ENCODE measurements at regions not wholly inside any gene's neighbourhood (a gene's known extent, or its start where the extent isn't known, plus 50 kb on each side); places are given as distances from the start of the nearest gene placed in this dataset.

GRCh38 chr3:146313031-146313745 lies 62.3 kb upstream of the PLSCR4 start:
- H3K36me3 ChIP-seq (ENCODE audit: control insufficient read depth in 2 of 2, insufficient read depth in 2 of 2, low read length in 2 of 2), result no peaks in the 10 kb centered on the region
- no peaks in the 10 kb centered on the region for H3K9me3 ChIP-seq (ENCODE audit: control insufficient read depth in 2 of 2, low read length in 2 of 2)
- no peak overlapping the region for H3K27ac ChIP-seq (ENCODE audit: low read length)
- H3K9ac ChIP-seq (ENCODE audit: low read length in 2 of 2), result no peak overlapping the region
- H3K4me3 ChIP-seq (ENCODE audit: low read length in 2 of 2), result no peak overlapping the region
- no peaks in the 10 kb centered on the region for H3K4me1 ChIP-seq (ENCODE audit: control insufficient read depth, insufficient read depth, low read length)
- no peaks in the 10 kb centered on the region for H3K27me3 ChIP-seq (ENCODE audit: control insufficient read depth in 1 of 2, insufficient read depth in 2 of 2, low read length in 2 of 2)

GRCh38 chr3:146308682-146309081 lies 57.8 kb upstream of the PLSCR4 start:
- Histone ChIP-seq H3K4me1 (ENCODE audit: control insufficient read depth, insufficient read depth, low read length) (no peaks in the 10 kb centered on the region), H3K9me3 (ENCODE audit: control insufficient read depth in 2 of 2, low read length in 2 of 2) (no peaks in the 10 kb centered on the region), H3K9ac (ENCODE audit: low read length in 2 of 2) (no peak overlapping the region), H3K4me3 (ENCODE audit: low read length in 2 of 2) (no peak overlapping the region), H3K36me3 (ENCODE audit: control insufficient read depth in 2 of 2, insufficient read depth in 2 of 2, low read length in 2 of 2) (no peaks in the 10 kb centered on the region), H3K27me3 (ENCODE audit: control insufficient read depth in 1 of 2, insufficient read depth in 2 of 2, low read length in 2 of 2) (no peaks in the 10 kb centered on the region), H3K27ac (ENCODE audit: low read length) (no peak overlapping the region)

- Histone ChIP-seq H3K9me3 (ENCODE audit: control insufficient read depth in 2 of 2, low read length in 2 of 2) (no peaks in the 10 kb centered on the region), H3K4me3 (ENCODE audit: low read length in 2 of 2) (no peak overlapping the region), H3K4me1 (ENCODE audit: control insufficient read depth, insufficient read depth, low read length) (no peaks in the 10 kb centered on the region), H3K9ac (ENCODE audit: low read length in 2 of 2) (no peak overlapping the region), H3K27me3 (ENCODE audit: control insufficient read depth in 1 of 2, insufficient read depth in 2 of 2, low read length in 2 of 2) (no peaks in the 10 kb centered on the region), H3K36me3 (ENCODE audit: control insufficient read depth in 2 of 2, insufficient read depth in 2 of 2, low read length in 2 of 2) (no peaks in the 10 kb centered on the region), H3K27ac (ENCODE audit: low read length) (no peak overlapping the region)
Measured at GRCh38 chr3:146308222-146308621, 57.3 kb upstream of the PLSCR4 start.

GRCh38 chr3:146307456-146307725 lies 56.5 kb upstream of the PLSCR4 start:
- Histone ChIP-seq H3K36me3 (ENCODE audit: control insufficient read depth in 2 of 2, insufficient read depth in 2 of 2, low read length in 2 of 2) (no peaks in the 10 kb centered on the region), H3K4me3 (ENCODE audit: low read length in 2 of 2) (no peak overlapping the region), H3K9me3 (ENCODE audit: control insufficient read depth in 2 of 2, low read length in 2 of 2) (no peaks in the 10 kb centered on the region), H3K27ac (ENCODE audit: low read length) (no peak overlapping the region), H3K27me3 (ENCODE audit: control insufficient read depth in 1 of 2, insufficient read depth in 2 of 2, low read length in 2 of 2) (no peaks in the 10 kb centered on the region), H3K4me1 (ENCODE audit: control insufficient read depth, insufficient read depth, low read length) (no peaks in the 10 kb centered on the region), H3K9ac (ENCODE audit: low read length in 2 of 2) (no peak overlapping the region)

GRCh38 chr3:146306656-146307455 lies 56.0 kb upstream of the PLSCR4 start:
- Histone ChIP-seq H3K9me3 (ENCODE audit: control insufficient read depth in 2 of 2, low read length in 2 of 2) (no peaks in the 10 kb centered on the region), H3K9ac (ENCODE audit: low read length in 2 of 2) (no peak overlapping the region), H3K27me3 (ENCODE audit: control insufficient read depth in 1 of 2, insufficient read depth in 2 of 2, low read length in 2 of 2) (no peaks in the 10 kb centered on the region), H3K4me3 (ENCODE audit: low read length in 2 of 2) (no peak overlapping the region), H3K4me1 (ENCODE audit: control insufficient read depth, insufficient read depth, low read length) (no peaks in the 10 kb centered on the region), H3K36me3 (ENCODE audit: control insufficient read depth in 2 of 2, insufficient read depth in 2 of 2, low read length in 2 of 2) (no peaks in the 10 kb centered on the region), H3K27ac (ENCODE audit: low read length) (no peak overlapping the region)

- H3K4me1 ChIP-seq (ENCODE audit: control insufficient read depth, insufficient read depth, low read length), result no peaks in the 10 kb centered on the region
- no peaks in the 10 kb centered on the region for H3K36me3 ChIP-seq (ENCODE audit: control insufficient read depth in 2 of 2, insufficient read depth in 2 of 2, low read length in 2 of 2)
- no peak overlapping the region for H3K27ac ChIP-seq (ENCODE audit: low read length)
- H3K9ac ChIP-seq (ENCODE audit: low read length in 2 of 2), result no peak overlapping the region
- no peaks in the 10 kb centered on the region for H3K9me3 ChIP-seq (ENCODE audit: control insufficient read depth in 2 of 2, low read length in 2 of 2)
- no peak overlapping the region for H3K4me3 ChIP-seq (ENCODE audit: low read length in 2 of 2)
- H3K27me3 ChIP-seq (ENCODE audit: control insufficient read depth in 1 of 2, insufficient read depth in 2 of 2, low read length in 2 of 2), result no peaks in the 10 kb centered on the region
Measured at GRCh38 chr3:146305808-146306423, 55.0 kb upstream of the PLSCR4 start.

GRCh38 chr3:146300768-146301167 lies 49.9 kb upstream of the PLSCR4 start:
- Histone ChIP-seq H3K9ac (ENCODE audit: low read length in 2 of 2) (no peak overlapping the region), H3K4me3 (ENCODE audit: low read length in 2 of 2) (no peak overlapping the region), H3K9me3 (ENCODE audit: control insufficient read depth in 2 of 2, low read length in 2 of 2) (no peaks in the 10 kb centered on the region), H3K27ac (ENCODE audit: low read length) (no peak overlapping the region), H3K27me3 (ENCODE audit: control insufficient read depth in 1 of 2, insufficient read depth in 2 of 2, low read length in 2 of 2) (no peaks in the 10 kb centered on the region), H3K4me1 (ENCODE audit: control insufficient read depth, insufficient read depth, low read length) (no peaks in the 10 kb centered on the region), H3K36me3 (ENCODE audit: control insufficient read depth in 2 of 2, insufficient read depth in 2 of 2, low read length in 2 of 2) (no peaks in the 10 kb centered on the region)

Data from stomach smooth muscle (tissue), 2 donors.